HepG2 (cell line): ENCODE measurements at regions not wholly inside any gene's neighbourhood (a gene's known extent, or its start where the extent isn't known, plus 50 kb on each side); places are given as distances from the start of the nearest gene placed in this dataset.
"Not testable (repeated sequence)": the region's sequence is repeated elsewhere in the genome, so short reads cannot be mapped to it uniquely, and the experiment has no call there.

ENCODE experiments used
- ATAC-seq: fragments of 200-7000 bp; cut with Tn5 transposase; 3 replicates; pipeline ENCODE4 v1.9.1; 2020; ENCODE audit warnings: mild to moderate bottlenecking, moderate library complexity
- BruUV-seq: library from RNA; stranded (reverse); fragments of 400-500 nt; replicated peaks from 2 replicates; lab custom pipeline; 2021; lab: Mats Ljungman, UMichigan
- CTCF ChIA-PET: fragments of 300-600 bp; formaldehyde crosslinking; extraction: SDS; loops from one replicate; lab custom pipeline; 2021; ENCODE audit warnings: low total read pairs, inconsistent platforms, low intra/inter-chr PET ratio; lab: Yijun Ruan, JAX
- POLR2A ChIA-PET: fragments of 350-600 bp; sonication (Branson Sonifier 250); formaldehyde crosslinking; loops from one replicate; lab custom pipeline; 2020; ENCODE audit warnings: antibody characterized with exemption, inconsistent platforms; lab: Yijun Ruan, JAX
- DNase-seq: peaks from one replicate; pipeline ENCODE4 v3.0.0-alpha.2; 2015; ENCODE audit warnings: low spot score
- FAIRE-seq: peaks from 3 replicates; lab custom pipeline; 2011; peaks lifted over from hg19 to GRCh38; lab: Jason Lieb, UNC
- H2AFZ ChIP-seq: one replicate; pipeline ENCODE4 v1.6.1; 2011; ENCODE audit warnings: low read length, inconsistent platforms
- H3K27ac ChIP-seq: fragments of 300-600 bp; 3 replicates; pipeline ENCODE4 v1.8.0; 2011; ENCODE audit warnings: mixed run types, mild to moderate bottlenecking, mixed read lengths, low read length, inconsistent platforms; ENCODE audit not compliant: insufficient read depth; ENCODE audit errors: extremely low read length
- H3K27me3 ChIP-seq, 2 experiments: fragments of 200-600 bp in 1 of 2; 2 replicates in 1 of 2; 3 replicates in 1 of 2; pipeline versions ENCODE4 v1.6.0 to v1.8.0; 2011; ENCODE audit warnings: low read length in 2 of 2, mild to moderate bottlenecking in 2 of 2, moderate library complexity in 2 of 2, inconsistent platforms in 1 of 2; ENCODE audit not compliant: insufficient read depth in 2 of 2, control insufficient read depth in 1 of 2
- H3K36me3 ChIP-seq, 2 experiments: fragments of 200-600 bp in 1 of 2; replicated peaks in 1 of 2; 2 replicates in 1 of 2; 3 replicates in 1 of 2; pipeline versions ENCODE4 v1.5.1 to v1.8.0; 2011; ENCODE audit warnings: low read length in 2 of 2, inconsistent platforms in 1 of 2; ENCODE audit not compliant: insufficient read depth in 2 of 2, control insufficient read depth in 1 of 2
- H3K4me1 ChIP-seq: 2 replicates; pipeline ENCODE4 v1.5.1; 2012; ENCODE audit warnings: low read length, inconsistent platforms; ENCODE audit not compliant: insufficient read depth
- H3K4me2 ChIP-seq: 2 replicates; pipeline ENCODE4 v1.6.0; 2011; ENCODE audit warnings: low read depth, low read length, inconsistent platforms
- H3K4me3 ChIP-seq, 3 experiments: fragments of 200-600 bp in 1 of 3; sonication (generic), shearing (Covaris generic) in 1 of 3; replicated peaks in 1 of 3; 2 replicates each; pipeline ENCODE4 v1.5.1; 2011 to 2016; ENCODE audit warnings: low read length in 3 of 3, inconsistent platforms in 2 of 3, low read depth in 2 of 3, mild to moderate bottlenecking in 2 of 3, control low read depth in 1 of 3, mixed read lengths in 1 of 3; ENCODE audit not compliant: insufficient read depth in 1 of 3
- H3K79me2 ChIP-seq: one replicate; pipeline ENCODE4 v1.6.1; 2011; ENCODE audit warnings: low read length, inconsistent platforms; ENCODE audit not compliant: insufficient read depth
- H3K9ac ChIP-seq: 2 replicates; pipeline ENCODE4 v1.6.0; 2011; ENCODE audit warnings: mild to moderate bottlenecking, low read depth, low read length, inconsistent platforms; ENCODE audit not compliant: insufficient read depth
- H3K9me3 ChIP-seq: 2 replicates; pipeline ENCODE4 v1.5.1; 2012; ENCODE audit warnings: mild to moderate bottlenecking, low read length
- H4K20me1 ChIP-seq: 2 replicates; pipeline ENCODE4 v1.6.0; 2011; ENCODE audit warnings: inconsistent platforms, mild to moderate bottlenecking, low read length, moderate library complexity; ENCODE audit not compliant: insufficient read depth
- CHCHD3 ChIP-seq: sonication (generic); formaldehyde crosslinking; IDR thresholded peaks from 2 replicates; pipeline ENCODE4 v1.8.0; 2022; ENCODE audit warnings: mild to moderate bottlenecking, missing genetic modification reagents, moderate library complexity
- MZF1 ChIP-seq: sonication (generic); formaldehyde crosslinking; IDR thresholded peaks from 2 replicates; pipeline ENCODE4 v1.8.1; 2023; ENCODE audit warnings: mild to moderate bottlenecking, missing genetic modification reagents, borderline replicate concordance
- SMARCE1 ChIP-seq: fragments of 450-650 bp; IDR thresholded peaks from 2 replicates; pipeline ENCODE4 v1.6.1; 2017; ENCODE audit warnings: borderline replicate concordance
- ZNF274 ChIP-seq: sonication (generic); formaldehyde crosslinking; IDR thresholded peaks from 2 replicates; pipeline ENCODE4 v1.5.1; 2020; ENCODE audit warnings: mild to moderate bottlenecking, missing genetic modification reagents
- ZNF557 ChIP-seq: sonication (generic); formaldehyde crosslinking; IDR thresholded peaks from 2 replicates; pipeline ENCODE4 v1.4.0; 2020; ENCODE audit warnings: missing genetic modification reagents
- ZNF597 ChIP-seq: sonication (generic); formaldehyde crosslinking; IDR thresholded peaks from 2 replicates; pipeline ENCODE4 v1.5.0; 2020; ENCODE audit warnings: missing genetic modification reagents
- ZNF841 ChIP-seq: sonication (generic); formaldehyde crosslinking; IDR thresholded peaks from 2 replicates; pipeline ENCODE4 v1.8.1; 2023; ENCODE audit warnings: missing genetic modification reagents, borderline replicate concordance
- WGBS: methylation state at CpG from one replicate; pipeline ENCODE4 v1.1.6; 2017; ENCODE audit warnings: low lambda C conversion rate; 5-methylcytosine and 5-hydroxymethylcytosine counted together
- in situ Hi-C: cut with HindIII; loops from 2 replicates; pipeline ENCODE4 v1.10.0; 2017; ENCODE audit warnings: low pct_unique_long_range_greater_than_20kb; ENCODE audit not compliant: extremely low pct_ligation_motif_present
- intact Hi-C: fragments of 100-400 bp; cut with micrococcal nuclease; formaldehyde crosslinking; loops from one replicate; pipeline ENCODE4 v1.10.0; 2022; ENCODE audit not compliant: unreplicated experiment

- 0% methylated on average over 3 of the region's 3 CpGs for WGBS
- H3K4me3 ChIP-seq, result no peak overlapping the region
- FAIRE-seq, result no peak
- no peaks in the 10 kb centered on the region for H4K20me1 ChIP-seq
- H3K9ac ChIP-seq, result no peak overlapping the region
- in situ Hi-C loops (no loop called here), intact Hi-C loops (no loop called here)
- H3K4me1 ChIP-seq, result no peaks in the 10 kb centered on the region
- no peak overlapping the region for H2AFZ ChIP-seq
- H3K36me3 ChIP-seq, result no peaks in the 10 kb centered on the region
- TF ChIP-seq SMARCE1 (no peak), ZNF557 (no peak), CHCHD3 (CRISPR knock-in tag) (no peak), MZF1 (CRISPR knock-in tag) (no peak), ZNF597 (no peak), ZNF841 (CRISPR knock-in tag) (no peak), ZNF274 (CRISPR knock-in tag) (no peak)
- TF ChIP-seq, all 625 proteins: peak for 0
- no peak for DNase-seq
- no TSS peak for BruUV-seq
- ChIA-PET CTCF (no interaction called here), POLR2A (no interaction called here)
- Histone ChIP-seq H3K27ac (no peak overlapping the region), H3K79me2 (no peaks in the 10 kb centered on the region), H3K27me3 (no peaks in the 10 kb centered on the region), H3K4me2 (no peak overlapping the region), H3K9me3 (peaks cover 25% of the 10 kb centered on the region; the same call in 1 of the 2 replicates)
- no peak for ATAC-seq
Observed at GRCh38 chrX:83278988-83279387, 229.1 kb upstream of the POU3F4 start.

DNA sequence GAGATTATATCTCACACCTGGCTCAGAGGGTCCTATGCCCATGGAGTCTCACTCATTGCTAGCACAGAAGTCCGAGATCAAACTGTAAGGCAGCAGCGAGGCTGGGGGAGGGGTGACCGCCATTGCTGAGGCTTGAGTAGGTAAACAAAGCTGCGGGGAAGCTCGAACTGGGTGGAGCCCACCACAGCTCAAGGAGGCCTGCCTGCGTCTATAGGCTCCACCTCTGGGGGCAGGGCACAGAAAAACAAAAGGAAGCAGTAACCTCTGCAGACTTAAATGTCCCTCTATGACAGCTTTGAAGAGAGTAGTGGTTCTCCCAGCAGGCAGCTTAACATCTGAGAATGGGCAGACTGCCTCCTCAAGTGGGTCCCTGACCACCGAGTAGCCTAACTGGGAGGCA is 221.5 kb upstream of the POU3F4 start:
- H2AFZ ChIP-seq, POLR2A ChIA-PET, H3K4me3 ChIP-seq, H3K9me3 ChIP-seq, BruUV-seq, DNase-seq, H3K4me2 ChIP-seq, H3K4me1 ChIP-seq, H3K36me3 ChIP-seq, FAIRE-seq, H4K20me1 ChIP-seq, H3K9ac ChIP-seq, intact Hi-C loops, H3K27me3 ChIP-seq, ATAC-seq, H3K79me2 ChIP-seq, CTCF ChIA-PET, in situ Hi-C loops, H3K27ac ChIP-seq: not testable (repeated sequence)
- no CpG with 5 or more reads among the region's 7 CpGs for WGBS
